ENCODE measurements at regions not wholly inside any gene's neighbourhood (a gene's known extent, or its start where the extent isn't known, plus 50 kb on each side); places are given as distances from the start of the nearest gene placed in this dataset.

DNA sequence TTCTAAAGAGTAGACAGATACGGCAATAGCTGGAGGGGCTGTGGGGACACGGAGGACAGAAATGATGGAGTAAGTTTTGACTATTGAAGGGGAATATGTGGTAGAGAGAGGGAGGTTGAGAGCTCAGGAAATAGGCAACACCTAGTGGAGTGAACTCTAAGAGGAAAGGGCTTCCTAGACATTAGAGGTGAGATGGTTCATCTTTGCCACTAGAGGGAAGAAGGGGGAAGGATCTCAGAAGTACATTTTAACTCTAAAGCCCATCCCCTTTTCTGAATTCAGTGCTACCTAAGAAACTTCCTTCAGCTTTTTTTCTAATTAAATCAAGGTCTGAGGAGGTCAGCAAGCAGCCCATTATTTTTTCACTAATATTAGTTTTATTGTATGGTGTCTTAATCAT, 689.4 kb upstream of the MAP3K7 start:
- H3K4me1 ChIP-seq (ENCODE audit: control insufficient read depth in 3 of 3, insufficient read depth in 3 of 3, low read length in 3 of 3): no peaks in the 10 kb centered on the region
- H3K27me3 ChIP-seq (ENCODE audit: control insufficient read depth in 3 of 3, insufficient read depth in 3 of 3, low read length in 3 of 3): no peaks in the 10 kb centered on the region
- no peak overlapping the region for H3K27ac ChIP-seq (ENCODE audit: low read depth, low read length)
- no peak overlapping the region for H3K4me3 ChIP-seq (ENCODE audit: low read length in 3 of 3)
- H3K9ac ChIP-seq (ENCODE audit: low read depth in 1 of 3, low read length in 3 of 3): no peak overlapping the region
- H3K9me3 ChIP-seq (ENCODE audit: control insufficient read depth in 3 of 3, low read length in 3 of 3): no peaks in the 10 kb centered on the region
- no peaks in the 10 kb centered on the region for H3K36me3 ChIP-seq (ENCODE audit: control insufficient read depth in 3 of 3, insufficient read depth in 3 of 3, low read length in 3 of 3)

DNA sequence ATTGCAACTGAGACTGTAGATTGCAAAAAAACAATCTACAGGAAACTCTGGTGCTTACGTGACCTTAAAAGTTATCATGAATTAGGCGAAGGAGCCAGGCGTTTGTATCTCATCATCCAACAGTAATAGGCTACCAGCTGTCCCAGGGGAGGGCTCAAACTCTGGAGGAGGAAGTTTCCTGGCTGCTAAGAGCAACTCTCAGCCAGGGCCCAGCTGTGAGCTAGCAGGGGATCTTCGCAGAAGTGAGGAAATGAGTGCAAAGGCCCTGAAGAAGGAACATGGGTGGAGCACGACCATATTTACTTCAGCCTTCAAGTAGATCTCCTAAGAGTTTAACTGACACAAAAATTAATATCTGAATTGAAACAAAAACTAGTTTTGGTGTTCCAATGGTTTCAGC, 686.9 kb upstream of the MAP3K7 start:
- H3K36me3 ChIP-seq (ENCODE audit: control insufficient read depth in 3 of 3, insufficient read depth in 3 of 3, low read length in 3 of 3): no peaks in the 10 kb centered on the region
- no peaks in the 10 kb centered on the region for H3K27me3 ChIP-seq (ENCODE audit: control insufficient read depth in 3 of 3, insufficient read depth in 3 of 3, low read length in 3 of 3)
- no peak overlapping the region for H3K27ac ChIP-seq (ENCODE audit: low read depth, low read length)
- H3K9me3 ChIP-seq (ENCODE audit: control insufficient read depth in 3 of 3, low read length in 3 of 3): no peaks in the 10 kb centered on the region
- no peak overlapping the region for H3K4me3 ChIP-seq (ENCODE audit: low read length in 3 of 3)
- H3K9ac ChIP-seq (ENCODE audit: low read depth in 1 of 3, low read length in 3 of 3): no peak overlapping the region
- no peaks in the 10 kb centered on the region for H3K4me1 ChIP-seq (ENCODE audit: control insufficient read depth in 3 of 3, insufficient read depth in 3 of 3, low read length in 3 of 3)

DNA sequence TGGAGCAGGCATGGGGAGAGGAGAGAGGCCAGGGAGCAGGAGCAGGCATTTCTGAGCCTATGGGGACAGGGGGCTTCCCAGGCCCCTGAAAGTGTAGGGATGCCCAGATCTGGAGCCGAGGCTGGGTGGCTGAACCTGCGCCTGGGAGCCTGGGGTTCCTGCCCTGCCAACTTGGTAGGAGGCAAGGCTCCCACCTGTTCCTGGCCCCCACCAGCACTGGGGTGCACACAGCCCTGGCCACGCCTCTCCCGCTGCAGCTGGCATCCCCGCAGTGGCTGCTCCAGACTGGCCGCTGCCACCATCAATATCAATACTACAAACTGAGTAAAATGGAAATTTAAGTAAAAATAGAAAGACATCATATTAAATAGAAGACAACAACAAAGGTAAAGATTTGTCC, 684.9 kb upstream of the MAP3K7 start:
- Histone ChIP-seq H3K4me1 (ENCODE audit: control insufficient read depth in 3 of 3, insufficient read depth in 3 of 3, low read length in 3 of 3) (no peaks in the 10 kb centered on the region), H3K27me3 (ENCODE audit: control insufficient read depth in 3 of 3, insufficient read depth in 3 of 3, low read length in 3 of 3) (no peaks in the 10 kb centered on the region), H3K4me3 (ENCODE audit: low read length in 3 of 3) (no peak overlapping the region), H3K36me3 (ENCODE audit: control insufficient read depth in 3 of 3, insufficient read depth in 3 of 3, low read length in 3 of 3) (no peaks in the 10 kb centered on the region), H3K27ac (ENCODE audit: low read depth, low read length) (no peak overlapping the region), H3K9ac (ENCODE audit: low read depth in 1 of 3, low read length in 3 of 3) (no peak overlapping the region), H3K9me3 (ENCODE audit: control insufficient read depth in 3 of 3, low read length in 3 of 3) (no peaks in the 10 kb centered on the region)

DNA sequence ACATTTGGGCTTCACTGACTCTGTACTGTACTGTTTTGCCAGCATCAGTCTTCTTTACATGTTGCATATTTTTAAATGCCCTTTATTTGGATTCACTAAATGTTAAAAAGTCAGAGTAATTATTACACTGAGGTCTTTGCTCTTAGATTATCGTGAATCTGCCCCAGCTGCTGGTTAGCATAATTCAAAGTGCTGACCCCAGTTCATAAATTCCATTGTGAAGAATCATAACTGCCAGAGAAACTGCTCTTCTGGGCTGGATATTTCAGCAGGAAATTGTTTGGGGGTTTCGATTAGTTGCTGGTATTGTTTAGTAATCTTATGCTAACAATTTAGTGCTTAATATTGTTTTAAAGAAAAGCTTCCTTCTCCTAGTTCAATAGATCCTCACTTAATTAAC, 682.1 kb upstream of the MAP3K7 start:
- no peak overlapping the region for H3K9ac ChIP-seq (ENCODE audit: low read depth in 1 of 3, low read length in 3 of 3)
- H3K36me3 ChIP-seq (ENCODE audit: control insufficient read depth in 3 of 3, insufficient read depth in 3 of 3, low read length in 3 of 3): no peaks in the 10 kb centered on the region
- no peaks in the 10 kb centered on the region for H3K4me1 ChIP-seq (ENCODE audit: control insufficient read depth in 3 of 3, insufficient read depth in 3 of 3, low read length in 3 of 3)
- no peak overlapping the region for H3K27ac ChIP-seq (ENCODE audit: low read depth, low read length)
- H3K9me3 ChIP-seq (ENCODE audit: control insufficient read depth in 3 of 3, low read length in 3 of 3): no peaks in the 10 kb centered on the region
- no peaks in the 10 kb centered on the region for H3K27me3 ChIP-seq (ENCODE audit: control insufficient read depth in 3 of 3, insufficient read depth in 3 of 3, low read length in 3 of 3)
- no peak overlapping the region for H3K4me3 ChIP-seq (ENCODE audit: low read length in 3 of 3)

GRCh38 chr6:91267246-91267645, 680.4 kb upstream of the MAP3K7 start:
- Histone ChIP-seq H3K4me3 (ENCODE audit: low read length in 3 of 3) (no peak overlapping the region), H3K27me3 (ENCODE audit: control insufficient read depth in 3 of 3, insufficient read depth in 3 of 3, low read length in 3 of 3) (no peaks in the 10 kb centered on the region), H3K36me3 (ENCODE audit: control insufficient read depth in 3 of 3, insufficient read depth in 3 of 3, low read length in 3 of 3) (no peaks in the 10 kb centered on the region), H3K4me1 (ENCODE audit: control insufficient read depth in 3 of 3, insufficient read depth in 3 of 3, low read length in 3 of 3) (no peaks in the 10 kb centered on the region), H3K9me3 (ENCODE audit: control insufficient read depth in 3 of 3, low read length in 3 of 3) (no peaks in the 10 kb centered on the region), H3K9ac (ENCODE audit: low read depth in 1 of 3, low read length in 3 of 3) (no peak overlapping the region), H3K27ac (ENCODE audit: low read depth, low read length) (no peak overlapping the region)

GRCh38 chr6:91266156-91266555, 679.3 kb upstream of the MAP3K7 start:
- Histone ChIP-seq H3K36me3 (ENCODE audit: control insufficient read depth in 3 of 3, insufficient read depth in 3 of 3, low read length in 3 of 3) (no peaks in the 10 kb centered on the region), H3K9ac (ENCODE audit: low read depth in 1 of 3, low read length in 3 of 3) (no peak overlapping the region), H3K4me1 (ENCODE audit: control insufficient read depth in 3 of 3, insufficient read depth in 3 of 3, low read length in 3 of 3) (no peaks in the 10 kb centered on the region), H3K9me3 (ENCODE audit: control insufficient read depth in 3 of 3, low read length in 3 of 3) (no peaks in the 10 kb centered on the region), H3K27ac (ENCODE audit: low read depth, low read length) (no peak overlapping the region), H3K4me3 (ENCODE audit: low read length in 3 of 3) (no peak overlapping the region), H3K27me3 (ENCODE audit: control insufficient read depth in 3 of 3, insufficient read depth in 3 of 3, low read length in 3 of 3) (no peaks in the 10 kb centered on the region)

DNA sequence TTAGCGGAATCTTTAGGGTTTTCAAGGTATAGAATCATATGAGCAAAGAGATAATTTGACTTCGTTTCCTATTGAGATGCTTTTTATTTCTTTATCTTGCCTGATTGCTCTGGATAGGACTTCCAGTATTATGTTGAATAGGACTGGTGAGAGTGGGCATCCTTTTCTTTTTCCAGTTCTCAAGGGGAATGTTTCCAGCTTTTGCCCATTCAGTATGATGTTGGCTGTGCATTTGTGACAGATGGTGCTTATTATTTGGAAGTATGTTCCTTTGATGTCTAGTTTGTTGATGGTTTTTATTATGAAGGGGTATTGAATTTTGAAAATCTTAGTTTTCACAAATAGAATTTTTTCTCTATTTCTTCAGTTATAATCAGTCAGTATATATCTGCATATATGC, 656.6 kb upstream of the MAP3K7 start:
- Histone ChIP-seq H3K9ac (ENCODE audit: low read depth in 1 of 3, low read length in 3 of 3) (no peak overlapping the region), H3K36me3 (ENCODE audit: control insufficient read depth in 3 of 3, insufficient read depth in 3 of 3, low read length in 3 of 3) (no peaks in the 10 kb centered on the region), H3K27me3 (ENCODE audit: control insufficient read depth in 3 of 3, insufficient read depth in 3 of 3, low read length in 3 of 3) (no peaks in the 10 kb centered on the region), H3K4me3 (ENCODE audit: low read length in 3 of 3) (no peak overlapping the region), H3K27ac (ENCODE audit: low read depth, low read length) (no peak overlapping the region), H3K4me1 (ENCODE audit: control insufficient read depth in 3 of 3, insufficient read depth in 3 of 3, low read length in 3 of 3) (no peaks in the 10 kb centered on the region), H3K9me3 (ENCODE audit: control insufficient read depth in 3 of 3, low read length in 3 of 3) (no peaks in the 10 kb centered on the region)

- Histone ChIP-seq H3K4me1 (ENCODE audit: control insufficient read depth in 3 of 3, insufficient read depth in 3 of 3, low read length in 3 of 3) (no peaks in the 10 kb centered on the region), H3K9me3 (ENCODE audit: control insufficient read depth in 3 of 3, low read length in 3 of 3) (no peaks in the 10 kb centered on the region), H3K27ac (ENCODE audit: low read depth, low read length) (no peak overlapping the region), H3K36me3 (ENCODE audit: control insufficient read depth in 3 of 3, insufficient read depth in 3 of 3, low read length in 3 of 3) (no peaks in the 10 kb centered on the region), H3K4me3 (ENCODE audit: low read length in 3 of 3) (no peak overlapping the region), H3K27me3 (ENCODE audit: control insufficient read depth in 3 of 3, insufficient read depth in 3 of 3, low read length in 3 of 3) (no peaks in the 10 kb centered on the region), H3K9ac (ENCODE audit: low read depth in 1 of 3, low read length in 3 of 3) (no peak overlapping the region)
Observed at GRCh38 chr6:91242614-91242949, 655.7 kb upstream of the MAP3K7 start.

DNA sequence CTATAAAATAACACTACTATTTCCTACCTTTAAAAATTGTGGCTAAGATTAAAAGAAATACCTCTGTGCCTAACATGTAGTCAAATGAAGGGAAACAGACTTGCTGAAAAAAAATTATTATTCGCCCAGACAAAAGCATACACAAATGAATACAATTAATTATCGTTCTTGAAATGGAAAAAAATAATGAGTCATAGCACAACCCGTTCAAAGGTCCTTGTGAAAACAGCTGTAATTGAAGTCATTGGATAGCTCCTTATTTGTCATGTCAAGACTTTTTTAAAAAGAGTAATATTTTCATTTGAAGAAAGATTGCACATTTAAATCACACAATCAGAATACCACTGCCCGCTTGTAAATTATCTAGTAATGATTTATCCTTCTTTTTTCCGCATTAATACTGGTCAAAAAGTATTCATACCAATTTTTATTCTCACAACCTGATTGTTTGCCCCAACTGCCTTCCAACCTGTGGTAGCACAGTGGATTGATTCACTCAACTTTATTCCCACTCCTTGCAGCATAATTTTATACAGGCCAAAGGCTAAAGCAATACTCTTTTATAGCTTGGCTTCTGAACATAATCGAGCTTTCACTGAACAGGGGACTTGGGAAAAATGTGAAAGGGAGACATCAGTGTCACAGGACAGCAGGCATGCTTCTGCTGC, 655.2 kb upstream of the MAP3K7 start:
- no peaks in the 10 kb centered on the region for H3K4me1 ChIP-seq (ENCODE audit: control insufficient read depth in 3 of 3, insufficient read depth in 3 of 3, low read length in 3 of 3)
- H3K9me3 ChIP-seq (ENCODE audit: control insufficient read depth in 3 of 3, low read length in 3 of 3): no peaks in the 10 kb centered on the region
- H3K27ac ChIP-seq (ENCODE audit: low read depth, low read length): no peak overlapping the region
- no peak overlapping the region for H3K9ac ChIP-seq (ENCODE audit: low read depth in 1 of 3, low read length in 3 of 3)
- no peak overlapping the region for H3K4me3 ChIP-seq (ENCODE audit: low read length in 3 of 3)
- no peaks in the 10 kb centered on the region for H3K36me3 ChIP-seq (ENCODE audit: control insufficient read depth in 3 of 3, insufficient read depth in 3 of 3, low read length in 3 of 3)
- H3K27me3 ChIP-seq (ENCODE audit: control insufficient read depth in 3 of 3, insufficient read depth in 3 of 3, low read length in 3 of 3): no peaks in the 10 kb centered on the region

DNA sequence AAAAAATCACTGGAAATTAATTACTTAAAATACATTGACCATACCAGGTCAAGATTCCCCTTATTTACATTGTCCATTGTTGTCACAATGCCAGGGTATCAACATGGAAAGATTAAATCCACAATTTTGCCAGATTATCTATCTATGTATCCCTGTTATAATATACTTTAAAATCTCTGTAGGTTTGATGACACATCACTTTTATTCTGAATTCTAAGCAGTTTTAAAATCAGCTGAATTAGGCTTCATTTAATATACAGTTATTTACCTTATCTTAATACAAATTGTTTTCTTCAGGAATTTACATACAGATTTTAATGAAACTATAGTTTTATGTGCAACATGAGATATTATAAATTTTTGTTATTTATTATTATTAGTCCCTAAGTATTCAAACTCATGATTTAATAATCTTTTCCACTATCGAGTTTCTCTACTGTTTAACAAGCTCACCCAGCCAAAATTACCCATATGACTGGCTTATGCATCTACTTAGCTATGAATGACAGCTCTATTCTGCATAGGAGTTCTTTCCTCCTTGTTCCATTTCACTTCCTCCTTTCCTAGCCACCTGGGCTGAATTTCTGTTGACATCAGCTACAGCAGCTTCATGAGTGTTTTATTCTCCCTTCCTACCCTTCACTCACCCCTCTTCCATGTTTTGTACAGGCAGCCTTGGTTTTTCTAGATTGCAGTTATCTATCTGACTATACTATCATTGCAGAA, 654.2 kb upstream of the MAP3K7 start:
- H3K27ac ChIP-seq (ENCODE audit: low read depth, low read length): no peak overlapping the region
- no peaks in the 10 kb centered on the region for H3K9me3 ChIP-seq (ENCODE audit: control insufficient read depth in 3 of 3, low read length in 3 of 3)
- H3K9ac ChIP-seq (ENCODE audit: low read depth in 1 of 3, low read length in 3 of 3): no peak overlapping the region
- no peaks in the 10 kb centered on the region for H3K4me1 ChIP-seq (ENCODE audit: control insufficient read depth in 3 of 3, insufficient read depth in 3 of 3, low read length in 3 of 3)
- no peaks in the 10 kb centered on the region for H3K36me3 ChIP-seq (ENCODE audit: control insufficient read depth in 3 of 3, insufficient read depth in 3 of 3, low read length in 3 of 3)
- no peaks in the 10 kb centered on the region for H3K27me3 ChIP-seq (ENCODE audit: control insufficient read depth in 3 of 3, insufficient read depth in 3 of 3, low read length in 3 of 3)
- H3K4me3 ChIP-seq (ENCODE audit: low read length in 3 of 3): no peak overlapping the region

All from skeletal muscle tissue (tissue), 3 donors.